GM18505 (cell line): ENCODE measurements at regions not wholly inside any gene's neighbourhood (a gene's known extent, or its start where the extent isn't known, plus 50 kb on each side); places are given as distances from the start of the nearest gene placed in this dataset.

Experiments used
- ATAC-seq: cut with Tn5 transposase; IDR thresholded peaks from one replicate; pipeline ENCODE4 v1.9.1; 2021; ENCODE audit not compliant: unreplicated experiment
- POLR2A ChIP-seq: IDR thresholded peaks from 4 replicates; pipeline ENCODE4 v1.6.1; 2011; ENCODE audit warnings: borderline replicate concordance; ENCODE audit not compliant: insufficient read depth, insufficient read length; ENCODE audit errors: extremely low read depth

DNA sequence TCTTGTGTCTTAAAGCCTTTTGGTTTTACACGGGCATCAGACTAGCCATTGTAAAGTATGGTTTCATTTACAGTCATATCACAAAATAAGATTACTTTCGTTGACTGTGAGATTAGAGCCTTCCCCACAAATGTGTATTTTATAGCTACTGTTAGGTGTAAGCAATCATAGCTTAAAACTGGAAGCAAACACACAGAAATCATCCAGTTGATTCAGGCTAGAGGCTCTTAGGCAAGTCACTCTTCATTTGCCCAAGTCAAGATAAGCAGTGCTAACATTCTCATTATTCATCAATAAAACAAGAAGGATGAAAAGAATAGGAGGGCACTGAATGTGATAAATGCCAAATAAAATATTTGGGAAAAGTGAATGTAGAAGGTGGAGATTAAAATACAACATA is 448.7 kb upstream of the FAM241A start:
- TF ChIP-seq POLR2A = no peak
- ATAC-seq = no peak

GRCh38 chr4:111697176-111697942 is 447.9 kb upstream of the FAM241A start:
- TF ChIP-seq POLR2A = no peak
- ATAC-seq = no peak

- no peak for TF ChIP-seq POLR2A
- ATAC-seq = no peak
Measured at GRCh38 chr4:111698361-111698760, 446.9 kb upstream of the FAM241A start.

DNA sequence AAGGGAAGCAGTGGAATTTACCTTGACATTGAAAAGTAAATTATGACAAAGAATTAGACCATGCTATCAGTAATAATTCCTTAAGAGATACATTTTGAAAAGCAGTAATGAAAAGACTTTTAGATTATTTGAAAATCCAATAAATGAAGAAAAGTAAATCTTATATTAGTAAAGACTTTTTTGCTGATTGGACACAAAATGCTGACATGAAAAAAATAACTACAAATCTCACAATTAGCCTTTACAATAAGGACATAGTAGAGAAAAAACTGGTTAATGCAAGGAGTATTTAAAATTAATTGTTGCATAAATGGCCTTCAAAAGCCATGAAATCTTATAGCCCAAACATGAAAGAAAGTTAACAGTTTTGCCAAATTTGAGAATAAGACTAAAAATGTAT is 446.1 kb upstream of the FAM241A start:
- no peak for TF ChIP-seq POLR2A
- ATAC-seq = no peak

DNA sequence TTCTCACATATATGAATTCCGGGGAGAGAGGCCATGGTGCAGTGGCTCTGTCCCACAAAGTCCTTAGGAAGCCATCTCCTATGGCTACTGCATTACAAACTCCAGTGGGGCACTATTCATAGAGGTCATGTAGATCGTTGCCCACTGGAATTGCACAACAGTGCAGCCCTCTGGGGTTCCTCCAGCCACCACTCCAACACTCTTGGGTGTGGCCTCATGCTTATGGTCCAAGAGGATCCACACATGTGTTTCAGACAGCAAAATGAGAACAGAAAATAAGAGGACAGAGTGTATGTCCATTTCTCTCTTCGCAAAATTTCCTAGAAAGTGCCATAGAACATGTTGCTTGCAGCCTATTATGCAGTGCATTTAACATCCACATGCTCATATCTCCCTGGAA is 444.2 kb upstream of the FAM241A start:
- TF ChIP-seq POLR2A = no peak
- ATAC-seq = no peak

- ATAC-seq = no peak
Measured at GRCh38 chr4:111707491-111707890, 437.8 kb upstream of the FAM241A start.

DNA sequence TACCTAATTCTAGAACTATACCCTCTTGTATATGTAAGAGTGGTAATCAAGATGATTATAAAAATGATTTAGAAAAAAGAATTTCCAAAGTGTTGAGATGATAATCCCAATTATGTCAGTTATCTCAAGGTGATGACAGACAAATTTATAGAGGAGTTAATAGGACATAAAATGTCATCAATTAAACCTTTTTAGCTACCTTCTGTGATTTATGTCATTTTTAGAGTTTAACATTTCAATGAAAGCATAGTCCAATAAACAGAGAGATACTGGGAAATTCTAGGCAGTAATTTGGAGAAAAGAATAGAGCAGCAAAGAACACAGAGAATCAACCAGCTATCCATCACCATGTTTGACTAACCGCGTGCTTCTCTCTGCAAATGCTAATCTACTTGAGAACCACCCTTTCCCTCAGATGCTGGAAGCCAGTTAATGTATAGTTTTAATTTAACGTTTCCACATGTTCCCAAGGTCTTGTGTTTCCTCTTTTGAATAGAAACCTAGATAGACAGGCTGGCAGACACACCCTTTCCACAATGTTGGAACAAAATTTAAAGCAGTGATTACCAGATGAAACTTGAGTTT is 433.1 kb upstream of the FAM241A start:
- ATAC-seq = no peak
- no peak for TF ChIP-seq POLR2A

More at GRCh38 chr4:111707491-111707890, 437.8 kb upstream of the FAM241A start:
- no peak for TF ChIP-seq POLR2A

DNA sequence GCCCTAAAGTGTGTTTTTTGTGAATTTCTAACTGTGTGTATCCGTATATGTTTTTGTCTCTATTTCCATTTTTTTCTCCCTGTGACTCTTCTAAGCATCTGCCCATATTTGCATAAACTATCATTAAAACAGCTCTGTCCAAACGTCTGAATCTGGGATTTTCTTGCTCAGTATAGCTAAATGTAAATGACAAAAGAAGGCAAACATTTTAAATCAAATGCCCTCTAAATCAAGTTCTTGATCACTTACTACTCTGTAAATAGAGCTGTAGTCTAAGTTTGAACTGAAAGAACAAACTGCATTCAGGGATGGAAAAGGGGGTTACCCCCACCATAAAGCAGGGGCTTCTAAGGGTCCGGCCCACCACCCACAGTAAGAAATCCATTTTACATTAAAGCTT is 432.0 kb upstream of the FAM241A start:
- ATAC-seq = no peak
- TF ChIP-seq POLR2A = no peak

DNA sequence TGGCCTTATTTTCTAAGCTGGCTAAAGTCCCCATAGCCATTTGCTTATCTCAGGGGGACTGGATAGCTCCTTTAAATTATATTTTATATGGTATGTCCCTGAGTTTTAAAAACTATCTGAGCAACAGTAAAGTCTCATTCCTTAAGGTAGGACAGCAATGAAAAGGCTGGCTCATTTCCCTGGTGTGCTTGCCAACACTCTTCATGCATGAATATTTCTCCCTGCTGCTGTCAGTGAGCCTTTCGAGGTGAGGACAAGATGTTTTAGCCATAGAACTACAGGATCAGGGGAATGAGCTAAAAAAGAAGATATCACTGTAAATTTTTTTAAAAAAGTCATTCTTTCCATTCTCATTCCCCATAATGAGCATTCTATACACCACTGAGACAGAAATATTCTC is 427.3 kb upstream of the FAM241A start:
- TF ChIP-seq POLR2A = no peak
- no peak for ATAC-seq

DNA sequence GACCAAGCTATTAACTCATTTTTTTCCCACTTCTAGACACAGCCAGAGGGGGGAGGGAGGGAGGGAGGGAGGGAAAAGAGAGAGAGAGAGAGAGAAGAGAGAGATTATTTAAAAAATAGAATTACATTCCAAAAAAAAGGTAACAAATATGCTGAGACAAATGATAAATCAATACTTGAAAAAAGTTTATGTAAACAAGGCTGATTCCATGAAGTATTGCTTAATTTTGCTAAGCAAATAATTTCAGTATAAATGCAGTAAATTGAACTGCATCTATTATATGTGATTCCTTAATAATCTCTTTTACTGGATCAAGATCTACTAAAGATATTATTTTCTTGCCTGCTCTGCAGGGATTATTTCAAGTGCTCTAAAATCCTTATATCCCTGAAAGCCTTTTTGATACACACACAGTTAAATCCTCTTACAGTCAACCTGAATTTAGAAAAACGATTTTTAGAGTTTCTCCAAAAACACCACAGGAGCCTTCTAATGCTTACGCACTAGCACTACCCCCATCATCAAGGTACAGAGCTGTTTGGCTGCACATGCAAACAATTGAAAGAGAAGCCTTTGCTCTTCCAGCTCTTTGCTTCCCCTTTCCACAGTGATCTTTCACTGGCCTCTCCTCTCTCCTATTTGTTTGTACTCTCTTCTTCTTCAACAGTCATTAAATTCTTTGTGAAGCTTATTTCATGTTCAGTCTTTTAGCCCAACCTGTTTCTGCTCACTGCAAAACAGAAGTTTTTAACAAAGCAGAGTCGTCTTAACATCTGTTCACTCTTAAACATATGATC is 426.3 kb upstream of the FAM241A start:
- no peak for ATAC-seq
- no peak for TF ChIP-seq POLR2A

DNA sequence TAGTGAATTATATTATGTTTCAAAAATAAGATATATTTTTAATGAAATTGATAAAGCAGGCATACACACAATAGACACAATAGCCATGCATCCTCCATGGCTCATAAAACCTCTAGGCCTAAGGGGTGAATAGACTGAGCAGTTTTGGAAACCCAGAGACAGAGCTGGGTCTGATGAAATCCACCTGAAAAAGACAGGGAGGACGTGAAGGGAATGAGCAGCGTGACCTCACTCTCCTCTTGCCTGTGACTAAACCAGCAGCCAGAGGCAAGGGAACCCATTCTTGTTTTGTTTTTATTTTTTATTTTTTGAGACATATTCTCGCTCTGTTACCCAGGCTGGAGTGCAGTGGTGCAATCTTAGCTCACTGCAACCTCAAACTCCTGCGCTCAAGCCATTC is 424.4 kb upstream of the FAM241A start:
- ATAC-seq = no peak
- TF ChIP-seq POLR2A = no peak

- no peak for ATAC-seq
- TF ChIP-seq POLR2A = no peak
Measured at GRCh38 chr4:111722213-111722720, 423.0 kb upstream of the FAM241A start.

DNA sequence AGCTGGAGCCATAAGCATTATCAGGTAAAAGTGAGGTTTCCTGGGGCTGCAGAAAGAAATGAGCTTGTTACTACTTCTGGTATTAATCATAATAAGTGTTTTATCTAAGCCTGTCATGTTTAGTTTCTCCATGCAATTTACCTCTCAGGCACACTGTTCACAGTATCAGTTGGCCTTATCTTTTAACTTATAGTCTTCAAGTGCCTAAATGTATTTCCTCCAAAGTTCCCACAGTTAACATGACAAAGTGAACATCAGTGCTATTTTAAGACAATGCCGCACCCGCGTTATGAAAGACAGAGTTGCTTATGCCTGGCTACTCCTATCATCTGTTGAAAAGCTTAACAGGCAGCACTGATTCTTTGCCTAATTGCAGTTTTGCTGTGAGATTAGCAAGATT is 408.7 kb upstream of the FAM241A start:
- ATAC-seq = no peak
- no peak for TF ChIP-seq POLR2A
